Neuronal stem cell (in vitro differentiated cells): ENCODE measurements at regions not wholly inside any gene's neighbourhood (a gene's known extent, or its start where the extent isn't known, plus 50 kb on each side); places are given as distances from the start of the nearest gene placed in this dataset.

Source experiments
- DNase-seq: peaks from one replicate; pipeline ENCODE4 v3.0.0-alpha.2; 2013; ENCODE audit warnings: low spot score
- H2AFZ ChIP-seq: one replicate; pipeline ENCODE4 v1.6.1; 2013; ENCODE audit warnings: mild to moderate bottlenecking, low read length, inconsistent platforms
- H2AK5ac ChIP-seq: 2 replicates; pipeline ENCODE4 v1.6.1; 2013; ENCODE audit warnings: low read depth, mild to moderate bottlenecking, inconsistent platforms, low read length, moderate library complexity, mixed read lengths
- H2BK120ac ChIP-seq: 2 replicates; pipeline ENCODE4 v1.6.1; 2013; ENCODE audit warnings: low read depth, mild to moderate bottlenecking, inconsistent platforms, low read length, moderate library complexity, mixed read lengths
- H2BK12ac ChIP-seq: one replicate; pipeline ENCODE4 v1.6.1; 2013; ENCODE audit warnings: low read length, inconsistent platforms
- H2BK15ac ChIP-seq: 2 replicates; pipeline ENCODE4 v1.6.1; 2013; ENCODE audit warnings: mild to moderate bottlenecking, low read length, inconsistent platforms, mixed read lengths
- H2BK5ac ChIP-seq: one replicate; pipeline ENCODE4 v1.6.1; 2013; ENCODE audit warnings: inconsistent platforms, mild to moderate bottlenecking, low read length, moderate library complexity
- H3K14ac ChIP-seq: one replicate; pipeline ENCODE4 v1.6.1; 2013; ENCODE audit warnings: low read length, inconsistent platforms
- H3K18ac ChIP-seq: 2 replicates; pipeline ENCODE4 v1.6.1; 2013; ENCODE audit warnings: low read length, inconsistent platforms
- H3K23ac ChIP-seq: 2 replicates; pipeline ENCODE4 v1.6.1; 2013; ENCODE audit warnings: low read depth, mild to moderate bottlenecking, mixed read lengths, low read length, inconsistent platforms; ENCODE audit not compliant: poor library complexity
- H3K27ac ChIP-seq: replicated peaks from 3 replicates; pipeline ENCODE4 v1.5.1; 2013; ENCODE audit warnings: low read length, inconsistent platforms
- H3K27me3 ChIP-seq, 3 experiments: 2 replicates each; pipeline ENCODE4 v1.6.1; 2013; ENCODE audit warnings: low read length in 3 of 3, mild to moderate bottlenecking in 2 of 3, inconsistent platforms in 1 of 3, low read depth in 1 of 3, mixed read lengths in 1 of 3, moderate library complexity in 1 of 3; ENCODE audit not compliant: control insufficient read depth in 3 of 3, insufficient read depth in 3 of 3
- H3K36me3 ChIP-seq, 2 donors: replicated peaks in 1 of 2; 2 replicates each; pipeline ENCODE4 v1.6.1; 2013; ENCODE audit warnings: low read length in 2 of 2; ENCODE audit not compliant: control insufficient read depth in 2 of 2, insufficient read depth in 2 of 2
- H3K4ac ChIP-seq: 2 replicates; pipeline ENCODE4 v1.6.1; 2013; ENCODE audit warnings: inconsistent platforms, mild to moderate bottlenecking, low read length, moderate library complexity
- H3K4me1 ChIP-seq, 2 donors: 1 replicate in 1 of 2; 2 replicates in 1 of 2; pipeline ENCODE4 v1.6.1; 2013; ENCODE audit warnings: low read length in 2 of 2, low read depth in 1 of 2; ENCODE audit not compliant: control insufficient read depth in 2 of 2, insufficient read depth in 1 of 2
- H3K4me2 ChIP-seq: one replicate; pipeline ENCODE4 v1.6.1; 2013; ENCODE audit warnings: mild to moderate bottlenecking, low read length, inconsistent platforms; ENCODE audit not compliant: insufficient read depth, poor library complexity, severe bottlenecking
- H3K4me3 ChIP-seq, 2 donors: 2 replicates each; pipeline ENCODE4 v1.5.1; 2013; ENCODE audit warnings: low read length in 2 of 2, mild to moderate bottlenecking in 2 of 2, inconsistent platforms in 1 of 2, moderate library complexity in 1 of 2
- H3K79me1 ChIP-seq: one replicate; pipeline ENCODE4 v1.6.1; 2013; ENCODE audit warnings: low read depth, mild to moderate bottlenecking, inconsistent platforms, low read length, moderate library complexity
- H3K9ac ChIP-seq: one replicate; pipeline ENCODE4 v1.6.1; 2013; ENCODE audit warnings: mild to moderate bottlenecking, low read depth, low read length, inconsistent platforms; ENCODE audit not compliant: poor library complexity
- H3K9me3 ChIP-seq, 2 donors: replicated peaks in 1 of 2; 2 replicates each; pipeline versions ENCODE3 to v1.6.1; 2013; ENCODE audit warnings: low read length in 2 of 2, mild to moderate bottlenecking in 2 of 2, inconsistent platforms in 1 of 2, low read depth in 1 of 2, mixed read lengths in 1 of 2, moderate library complexity in 1 of 2; ENCODE audit not compliant: control insufficient read depth in 2 of 2, insufficient read depth in 1 of 2
- H4K8ac ChIP-seq: one replicate; pipeline ENCODE4 v1.6.1; 2013; ENCODE audit warnings: low read depth, mild to moderate bottlenecking, inconsistent platforms, low read length, moderate library complexity
- H4K91ac ChIP-seq: one replicate; pipeline ENCODE4 v1.6.1; 2013; ENCODE audit warnings: low read length, low read depth, mild to moderate bottlenecking, inconsistent platforms; ENCODE audit not compliant: poor library complexity
- WGBS, 2 donors: extraction: QIAGEN DNeasy Blood & Tissue Kit; methylation state at CpG; one replicate each; pipeline ENCODE4 v1.1.7; 2013; ENCODE audit warnings: missing lambda C conversion rate in 2 of 2, mixed read lengths in 1 of 2; ENCODE audit not compliant: insufficient read length in 2 of 2, insufficient replicate concordance in 1 of 2; ENCODE audit errors: extremely low coverage in 2 of 2; 5-methylcytosine and 5-hydroxymethylcytosine counted together

DNA sequence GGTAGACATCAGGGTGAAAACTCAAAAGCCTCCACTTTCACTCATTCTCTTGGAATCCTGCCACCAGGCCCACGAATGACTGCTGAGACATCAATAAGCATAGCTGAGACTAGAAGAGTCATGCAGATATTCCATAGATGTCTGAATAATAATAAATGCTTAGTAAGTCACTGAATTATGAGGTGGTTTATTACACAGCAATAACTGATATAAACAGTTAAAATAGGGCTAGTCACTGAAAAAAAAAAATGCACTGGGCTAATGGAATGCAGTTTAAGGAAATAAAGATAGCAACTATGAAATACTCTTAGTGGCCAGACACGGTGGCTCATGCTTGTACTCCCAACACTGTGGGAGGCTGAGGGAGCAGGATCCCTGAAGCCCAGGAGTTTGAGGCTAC is 262.8 kb upstream of the CDH6 start:
- Histone ChIP-seq H3K27me3 (no peaks in the 10 kb centered on the region), H2BK15ac (no peak overlapping the region), H3K4me1 (peaks cover 2 to 17% of the 10 kb centered on the region in 2 donors), H2BK120ac (no peak overlapping the region), H3K27ac (no peak overlapping the region), H3K79me1 (no peaks in the 10 kb centered on the region), H3K9ac (no peak overlapping the region), H2AFZ (no peak overlapping the region), H4K91ac (no peak overlapping the region), H3K23ac (no peak overlapping the region), H4K8ac (no peak overlapping the region), H3K14ac (no peak overlapping the region), H3K4ac (no peak overlapping the region), H3K36me3 (no peaks in the 10 kb centered on the region), H2AK5ac (no peak overlapping the region), H3K4me3 (no peak overlapping the region), H3K9me3 (no peaks in the 10 kb centered on the region), H2BK5ac (no peak overlapping the region), H2BK12ac (no peak overlapping the region), H3K18ac (no peak overlapping the region), H3K4me2 (no peak overlapping the region)
- no peak for DNase-seq
- WGBS, 2 donors: no CpG with 5 or more reads among the region's 2 CpGs

GRCh38 chr5:30928956-30929355 is 264.5 kb upstream of the CDH6 start:
- Histone ChIP-seq H4K91ac (no peak overlapping the region), H3K27me3 (no peaks in the 10 kb centered on the region), H3K18ac (no peak overlapping the region), H3K4me2 (no peak overlapping the region), H4K8ac (no peak overlapping the region), H2AK5ac (no peak overlapping the region), H3K4me3 (no peak overlapping the region), H3K14ac (no peak overlapping the region), H3K9me3 (peaks cover 0 to 2% of the 10 kb centered on the region in 2 donors), H3K23ac (no peak overlapping the region), H2BK5ac (no peak overlapping the region), H2BK12ac (no peak overlapping the region), H3K36me3 (no peaks in the 10 kb centered on the region), H3K79me1 (no peaks in the 10 kb centered on the region), H2BK120ac (no peak overlapping the region), H3K9ac (no peak overlapping the region), H2BK15ac (no peak overlapping the region), H3K4me1 (peaks cover 2 to 17% of the 10 kb centered on the region in 2 donors), H2AFZ (no peak overlapping the region), H3K4ac (no peak overlapping the region), H3K27ac (no peak overlapping the region)
- DNase-seq: no peak

DNA sequence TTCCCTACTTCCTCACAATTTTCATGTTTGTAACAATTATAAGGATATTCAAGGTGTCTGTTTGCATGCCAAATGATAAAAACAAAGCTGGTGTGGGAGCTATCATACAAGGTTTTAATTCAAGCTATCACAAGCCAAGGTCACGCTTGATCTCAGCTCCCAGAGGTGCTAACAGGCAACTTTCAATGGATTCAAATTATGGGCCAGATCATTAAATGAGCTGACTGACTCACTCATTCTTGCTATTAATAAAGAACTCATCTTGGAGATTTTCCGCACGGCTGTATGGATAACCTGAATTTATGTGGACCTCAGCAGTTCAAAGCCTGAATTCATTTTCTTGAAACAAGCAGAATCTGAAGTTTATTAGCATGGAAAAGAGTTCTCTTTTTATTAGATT is 267.3 kb upstream of the CDH6 start:
- Histone ChIP-seq H3K4ac (no peak overlapping the region), H3K27ac (no peak overlapping the region), H3K9me3 (peaks cover 0 to 7% of the 10 kb centered on the region in 2 donors), H2BK120ac (no peak overlapping the region), H3K18ac (no peak overlapping the region), H3K79me1 (no peaks in the 10 kb centered on the region), H2BK5ac (no peak overlapping the region), H2BK12ac (no peak overlapping the region), H2BK15ac (no peak overlapping the region), H4K8ac (no peak overlapping the region), H3K27me3 (no peaks in the 10 kb centered on the region), H3K4me1 (no peaks in the 10 kb centered on the region), H3K23ac (no peak overlapping the region), H3K4me2 (no peak overlapping the region), H2AK5ac (no peak overlapping the region), H2AFZ (no peak overlapping the region), H3K14ac (no peak overlapping the region), H3K9ac (no peak overlapping the region), H4K91ac (no peak overlapping the region), H3K4me3 (no peak overlapping the region), H3K36me3 (no peaks in the 10 kb centered on the region)
- DNase-seq: no peak
- WGBS, 2 donors: no CpG with 5 or more reads among the region's 3 CpGs

DNA sequence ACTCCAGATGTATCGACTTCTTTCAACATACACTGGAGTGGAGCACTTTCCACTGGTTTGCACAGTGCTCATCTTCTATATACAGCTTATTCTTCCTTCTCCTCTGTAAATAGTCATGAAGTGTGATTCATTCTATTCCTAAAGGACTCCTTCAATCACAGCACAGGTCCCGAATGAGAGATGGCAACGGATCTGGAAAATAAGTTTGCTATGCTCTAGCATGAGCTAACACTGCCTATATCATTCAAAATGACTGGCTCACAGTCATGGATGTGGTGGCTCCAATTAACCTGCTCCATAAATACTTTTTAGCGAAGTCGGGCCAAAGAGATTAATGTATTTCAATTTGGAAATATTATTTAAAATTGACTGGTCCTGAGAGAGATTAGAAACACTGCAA is 272.1 kb upstream of the CDH6 start:
- H2AK5ac ChIP-seq: no peak overlapping the region
- H3K27ac ChIP-seq: no peak overlapping the region
- H3K27me3 ChIP-seq: no peaks in the 10 kb centered on the region
- H3K4me2 ChIP-seq: no peak overlapping the region
- no peaks in the 10 kb centered on the region for H3K4me1 ChIP-seq
- DNase-seq: no peak
- no peak overlapping the region for H3K23ac ChIP-seq
- H2BK12ac ChIP-seq: no peak overlapping the region
- no peaks in the 10 kb centered on the region for H3K36me3 ChIP-seq
- no peak overlapping the region for H2BK120ac ChIP-seq
- peaks cover 0 to 7% of the 10 kb centered on the region in 2 donors for H3K9me3 ChIP-seq
- H2BK15ac ChIP-seq: no peak overlapping the region
- H4K8ac ChIP-seq: no peak overlapping the region
- H3K4me3 ChIP-seq: no peak overlapping the region
- no peak overlapping the region for H3K4ac ChIP-seq
- no peaks in the 10 kb centered on the region for H3K79me1 ChIP-seq
- no peak overlapping the region for H4K91ac ChIP-seq
- no peak overlapping the region for H2AFZ ChIP-seq
- no CpG with 5 or more reads among the region's 5 CpGs for WGBS, 2 donors
- no peak overlapping the region for H2BK5ac ChIP-seq
- no peak overlapping the region for H3K18ac ChIP-seq
- no peak overlapping the region for H3K14ac ChIP-seq
- no peak overlapping the region for H3K9ac ChIP-seq
